DND-41 (cell line): ENCODE measurements at regions not wholly inside any gene's neighbourhood (a gene's known extent, or its start where the extent isn't known, plus 50 kb on each side); places are given as distances from the start of the nearest gene placed in this dataset.

Experiments
- CTCF ChIP-seq: IDR thresholded peaks from 2 replicates; pipeline ENCODE4 v1.5.1; 2012; ENCODE audit warnings: borderline replicate concordance, low read length, moderate library complexity, mild to moderate bottlenecking; ENCODE audit not compliant: poor library complexity, severe bottlenecking; ENCODE audit errors: extremely low read depth
- EZH2 ChIP-seq: IDR thresholded peaks from 3 replicates; pipeline ENCODE4 v1.6.1; 2012; ENCODE audit warnings: borderline replicate concordance, low read depth, mild to moderate bottlenecking, moderate library complexity, low read length, inconsistent platforms; ENCODE audit not compliant: severe bottlenecking

- TF ChIP-seq CTCF (no peak), EZH2 (no peak)
Measured at GRCh38 chr12:68081561-68081960, 78.0 kb downstream of the IFNG start.
